NCI-H345 (cell line): ENCODE measurements at regions not wholly inside any gene's neighbourhood (a gene's known extent, or its start where the extent isn't known, plus 50 kb on each side); places are given as distances from the start of the nearest gene placed in this dataset.

ENCODE experiments used
- DNase-seq: peaks from one replicate; lab custom pipeline; 2025; lab: John Stamatoyannopoulos, UW

GRCh38 chr2:107627164-107627563 is 199.5 kb upstream of the RGPD4 start:
- no peak for DNase-seq

- no peak for DNase-seq
These were observed 198.8 kb upstream of the RGPD4 start for GRCh38 chr2:107627926-107628325.

GRCh38 chr2:107633580-107634147 is 193.0 kb upstream of the RGPD4 start:
- DNase-seq: no peak

GRCh38 chr2:107634172-107634571 is 192.5 kb upstream of the RGPD4 start:
- no peak for DNase-seq

DNA sequence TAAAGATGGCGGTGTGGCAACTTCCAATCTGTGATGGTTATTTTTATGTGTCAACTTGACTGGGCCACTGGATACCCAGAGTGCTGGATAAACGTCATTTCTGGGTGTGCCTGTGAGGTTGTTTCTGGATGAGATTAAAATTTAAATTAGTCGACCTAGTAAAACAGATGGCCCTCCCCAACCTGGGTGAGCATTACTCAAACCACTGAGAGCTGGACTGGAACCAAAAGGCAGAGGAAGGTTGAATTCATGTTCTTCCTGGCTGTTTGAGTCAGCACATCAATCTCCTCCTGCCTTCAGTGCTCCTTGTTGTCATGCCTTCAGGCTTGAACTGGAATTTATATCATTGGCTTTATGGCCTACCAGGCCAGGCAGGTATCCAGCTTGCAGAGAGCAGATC is 190.8 kb upstream of the RGPD4 start:
- no peak for DNase-seq

DNA sequence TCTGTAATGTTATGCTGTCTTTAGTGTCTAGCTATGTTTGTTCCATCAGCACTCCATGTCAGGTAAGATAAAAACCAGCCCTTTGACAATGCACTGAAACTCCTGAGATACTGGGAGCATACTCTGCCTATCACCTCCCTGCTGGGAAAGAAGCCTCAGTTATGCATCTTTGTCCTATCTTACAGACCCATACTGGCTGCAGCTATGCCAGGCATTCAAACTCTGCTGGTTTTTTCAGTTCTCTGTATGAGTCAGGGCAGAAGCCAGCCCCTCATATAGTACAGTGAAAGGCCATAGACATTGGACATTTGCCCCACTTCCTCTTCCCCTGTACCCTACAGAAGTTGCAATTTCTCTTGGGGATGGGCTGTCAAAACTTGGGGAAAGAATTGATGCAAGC is 181.1 kb upstream of the RGPD4 start:
- DNase-seq: no peak

GRCh38 chr2:107648781-107649404 is 177.8 kb upstream of the RGPD4 start:
- no peak for DNase-seq

- DNase-seq: no peak
These were observed 169.6 kb upstream of the RGPD4 start for GRCh38 chr2:107657049-107657448.

DNA sequence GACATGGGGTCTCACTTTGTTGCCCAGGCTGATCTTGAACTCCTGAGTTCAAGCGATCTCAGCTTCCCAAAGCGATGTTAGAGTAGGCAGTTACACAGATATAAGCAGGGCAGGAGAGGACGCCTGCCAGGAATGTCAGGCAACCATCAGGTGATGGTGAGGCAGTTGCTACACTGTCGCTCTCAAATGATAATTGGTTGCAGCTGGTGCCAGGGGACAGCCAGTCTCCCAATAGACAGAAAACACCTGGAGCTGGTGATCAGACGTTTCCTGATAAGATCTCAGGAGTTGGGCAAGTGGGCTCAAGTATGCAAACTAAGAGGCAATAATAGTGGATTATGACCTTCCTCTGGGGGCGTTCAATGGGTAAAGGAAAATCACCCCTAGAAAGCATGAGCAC is 163.1 kb upstream of the RGPD4 start:
- DNase-seq: no peak

DNA sequence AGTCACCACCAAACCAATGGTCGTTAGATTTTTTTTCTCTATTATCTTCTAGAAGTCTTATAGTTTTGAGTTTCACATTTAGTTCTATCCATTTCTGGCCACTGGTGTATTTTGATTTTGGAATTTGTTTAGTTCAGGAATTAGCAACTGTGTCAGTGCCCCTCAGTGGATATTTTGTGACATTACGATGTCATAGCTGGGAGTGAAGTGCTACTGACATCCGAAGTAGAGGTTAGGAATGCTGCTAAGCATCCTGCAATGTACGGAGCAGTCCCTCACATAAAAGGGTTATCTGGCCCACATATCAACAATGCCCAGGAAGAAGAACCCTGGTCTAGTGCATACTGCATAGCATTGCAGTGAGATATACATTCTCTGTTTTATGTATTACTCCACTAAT is 157.4 kb upstream of the RGPD4 start:
- DNase-seq: peak; percentile 43

DNA sequence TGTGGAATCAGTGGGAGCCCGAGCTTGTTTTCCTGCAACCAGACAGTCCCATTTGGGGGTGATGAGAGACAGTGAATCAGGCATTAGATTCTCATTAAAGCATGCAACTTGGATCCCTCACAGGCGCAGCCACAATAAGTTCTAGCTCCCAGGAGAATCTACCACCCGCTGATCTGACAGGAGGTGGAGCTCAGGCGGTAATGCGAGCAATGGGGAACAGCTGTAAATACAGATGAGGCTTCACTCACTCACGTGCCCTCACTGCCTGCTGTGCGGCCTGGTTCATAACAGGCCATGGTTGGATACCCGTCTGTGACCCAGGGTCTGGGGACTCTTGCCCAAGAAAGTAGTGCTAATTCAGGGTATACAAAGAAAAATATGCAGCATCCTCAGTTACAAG is 144.8 kb upstream of the RGPD4 start:
- no peak for DNase-seq

DNA sequence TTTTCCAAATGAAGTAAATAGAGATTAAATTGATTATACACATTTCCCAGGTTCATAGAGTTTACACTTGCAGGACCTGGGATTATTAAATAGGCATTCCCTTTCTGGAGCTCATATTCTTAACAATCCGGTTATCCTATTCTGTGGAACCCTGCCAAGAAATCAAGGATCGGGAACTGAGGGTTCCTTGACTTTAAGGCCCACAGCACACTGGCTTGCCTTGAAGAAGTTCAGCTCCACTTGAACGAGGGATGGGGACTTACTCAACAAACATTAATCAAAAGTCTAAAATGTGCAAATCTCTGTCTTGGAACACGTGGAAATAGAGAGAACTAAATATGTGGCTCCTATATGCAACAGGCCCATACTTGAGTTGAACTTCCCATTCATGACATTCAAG is 142.3 kb upstream of the RGPD4 start:
- DNase-seq: no peak

GRCh38 chr2:107685421-107685986 is 141.2 kb upstream of the RGPD4 start:
- DNase-seq: no peak

GRCh38 chr2:107687073-107687472 is 139.6 kb upstream of the RGPD4 start:
- peak; percentile 45 for DNase-seq

- DNase-seq: no peak
These were observed 138.6 kb upstream of the RGPD4 start for GRCh38 chr2:107688135-107688534.

- DNase-seq: no peak
These were observed 133.1 kb upstream of the RGPD4 start for GRCh38 chr2:107693604-107694003.

- no peak for DNase-seq
These were observed 132.0 kb upstream of the RGPD4 start for GRCh38 chr2:107694667-107695066.

DNA sequence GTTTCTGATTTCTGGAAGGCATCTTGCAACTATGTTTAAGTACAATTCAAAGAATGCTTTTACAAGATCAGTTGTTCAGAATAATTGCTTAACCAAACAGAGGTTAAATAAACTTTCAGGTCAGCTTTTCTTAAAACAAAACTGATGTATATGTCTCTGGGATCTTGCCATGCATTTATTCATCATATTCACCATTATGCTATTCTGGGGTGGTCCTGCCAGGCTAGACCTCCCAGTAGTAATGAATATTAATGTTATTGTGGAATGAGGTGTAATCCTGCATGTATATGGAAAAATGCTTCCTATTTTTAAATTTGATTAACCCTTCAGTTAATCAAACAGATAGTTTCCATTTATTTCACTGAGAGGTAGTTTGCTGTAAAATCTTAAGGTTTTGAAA is 129.3 kb upstream of the RGPD4 start:
- no peak for DNase-seq

DNA sequence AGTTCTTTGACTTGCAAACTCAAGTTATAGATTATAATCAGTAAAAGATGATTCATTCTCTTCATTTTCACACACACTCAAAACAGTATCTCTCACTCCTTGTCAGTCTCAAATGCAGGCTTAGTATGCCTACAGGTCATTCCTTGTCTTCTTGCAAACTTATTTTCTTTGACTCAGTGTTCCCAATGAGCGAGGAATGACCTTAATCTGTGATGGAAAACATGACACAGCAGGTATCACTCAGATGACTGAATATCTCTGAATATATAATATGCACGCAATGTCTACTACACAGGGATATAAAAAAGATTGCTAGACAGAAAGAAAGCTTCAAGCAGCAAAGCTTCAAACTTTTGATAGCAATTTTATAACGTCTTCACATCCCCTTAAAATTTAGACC is 127.8 kb upstream of the RGPD4 start:
- DNase-seq: no peak

DNA sequence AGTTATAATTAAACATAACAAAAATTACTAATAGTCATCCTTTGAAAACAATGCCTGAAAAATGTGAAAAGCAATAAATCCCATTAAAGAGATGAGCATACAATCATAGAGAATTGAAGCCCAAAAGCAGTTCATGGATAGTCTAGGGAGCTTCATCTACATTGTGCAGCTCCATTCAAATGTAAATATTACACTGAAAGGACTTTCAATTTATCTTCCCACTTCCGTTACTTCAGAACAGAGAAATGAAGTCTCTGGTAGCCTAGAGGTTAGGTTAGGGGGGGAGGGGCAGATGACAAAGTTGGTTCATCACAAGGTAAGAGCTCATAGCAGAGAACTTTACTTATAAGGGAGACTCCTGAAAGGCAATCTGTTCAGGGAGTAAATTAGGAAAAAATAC is 126.6 kb upstream of the RGPD4 start:
- DNase-seq: no peak

GRCh38 chr2:107711941-107712340 is 114.8 kb upstream of the RGPD4 start:
- DNase-seq: no peak

- DNase-seq: no peak
These were observed 113.8 kb upstream of the RGPD4 start for GRCh38 chr2:107712857-107713256.

GRCh38 chr2:107717661-107718060 is 109.0 kb upstream of the RGPD4 start:
- DNase-seq: peak; percentile 69

DNA sequence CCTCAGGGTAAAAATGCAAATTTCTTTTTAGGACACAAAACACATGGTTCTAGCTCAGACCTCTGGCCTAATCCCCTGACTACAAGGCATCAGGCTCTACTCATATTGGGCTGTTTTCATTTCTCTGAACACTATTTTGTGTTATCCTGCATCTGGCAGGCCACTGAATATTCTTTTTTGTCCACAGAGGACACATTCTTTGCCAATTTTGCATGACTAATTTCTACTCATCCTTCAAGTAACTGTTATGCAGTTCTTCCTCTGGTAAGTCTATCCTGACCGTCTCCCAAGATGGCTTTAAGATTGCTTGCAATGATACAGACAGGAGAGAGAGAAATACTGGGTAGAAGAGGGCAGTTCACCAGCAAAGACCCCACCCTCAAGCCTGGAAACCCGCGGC is 107.6 kb upstream of the RGPD4 start:
- DNase-seq: no peak
